Activated CD4-positive, alpha-beta T cell treated with anti-CD3 and anti-CD28 coated beads, Interleukin-2, amount 50 U/mL, for 1 hour (primary cell): ENCODE measurements at regions not wholly inside any gene's neighbourhood (a gene's known extent, or its start where the extent isn't known, plus 50 kb on each side); places are given as distances from the start of the nearest gene placed in this dataset.
"Not testable (repeated sequence)": the region's sequence is repeated elsewhere in the genome, so short reads cannot be mapped to it uniquely, and the experiment has no call there.

Experiments used
- DNase-seq: peaks from one replicate; pipeline ENCODE4 v3.0.0-alpha.2; 2020

- DNase-seq = no peak
These were observed 50.0 kb upstream of the EMX2 start for GRCh38 chr10:117492504-117492903.

GRCh38 chr10:117488004-117488403 lies 54.5 kb upstream of the EMX2 start:
- DNase-seq = no peak

DNA sequence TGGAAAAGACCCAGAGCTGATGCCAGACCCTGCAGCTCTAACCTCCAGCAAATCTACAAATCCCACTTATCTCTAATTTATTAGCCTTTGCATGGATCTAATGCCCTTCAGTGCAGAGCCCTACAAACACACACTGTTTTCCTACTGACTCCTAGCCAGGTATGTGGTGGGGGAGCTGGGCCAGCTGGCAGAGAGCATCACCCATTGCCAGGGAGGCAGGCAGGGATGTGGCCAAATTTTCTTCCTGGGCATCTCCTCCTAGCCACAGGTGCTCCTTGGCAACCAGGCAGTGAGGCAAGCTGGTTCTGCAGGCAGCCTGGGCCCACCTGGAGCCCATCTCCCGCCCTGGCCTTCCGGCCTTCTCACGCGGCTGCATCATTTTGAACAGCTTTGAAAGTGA lies 55.9 kb upstream of the EMX2 start:
- no peak for DNase-seq

DNA sequence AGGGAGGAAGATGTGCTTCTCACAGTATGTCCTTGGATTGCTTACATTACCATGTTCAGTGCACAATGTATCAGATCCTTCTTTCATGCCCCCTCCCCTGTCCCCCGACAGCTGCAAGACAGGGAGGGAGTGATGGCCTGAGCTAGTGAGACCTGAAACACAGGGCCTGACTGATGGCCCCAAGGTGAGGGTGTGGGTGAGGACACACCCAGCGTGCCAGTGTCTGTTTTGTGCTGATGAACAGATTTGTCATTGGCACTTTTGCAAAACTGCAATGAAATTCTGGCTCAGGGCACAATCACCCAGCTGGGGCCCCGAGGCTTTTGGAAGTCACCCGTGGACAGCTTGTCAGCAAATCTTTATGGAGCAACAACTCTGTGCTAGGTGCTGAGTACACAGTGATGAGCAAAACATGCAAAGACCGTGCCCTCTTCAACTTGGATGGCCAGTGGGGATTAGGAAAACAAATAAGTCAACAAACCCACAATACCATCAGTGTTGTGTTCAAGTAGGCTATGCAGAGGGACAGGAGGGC lies 59.4 kb upstream of the EMX2 start:
- DNase-seq = no peak

DNA sequence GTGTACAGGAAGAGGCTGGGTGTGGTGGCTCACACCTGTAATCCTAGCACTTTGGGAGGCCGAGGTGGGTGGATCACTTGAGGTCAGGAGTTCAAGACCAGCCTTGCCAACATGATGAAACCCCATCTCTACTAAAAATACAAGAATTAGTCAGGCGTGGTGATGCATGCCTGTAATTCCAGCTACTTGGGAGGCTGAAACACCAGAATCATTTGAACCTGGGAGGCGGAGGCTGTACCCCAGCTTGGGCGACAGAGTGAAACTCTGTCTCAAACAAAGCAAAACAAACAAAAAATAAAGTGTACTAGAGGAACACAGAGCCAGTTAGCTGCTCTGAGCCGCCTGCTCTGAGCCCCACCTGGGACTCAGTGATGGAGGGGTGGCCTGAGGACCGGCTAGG lies 61.5 kb upstream of the EMX2 start:
- not testable (repeated sequence) for DNase-seq

- no peak for DNase-seq
These were observed 62.4 kb upstream of the EMX2 start for GRCh38 chr10:117480097-117480496.

DNA sequence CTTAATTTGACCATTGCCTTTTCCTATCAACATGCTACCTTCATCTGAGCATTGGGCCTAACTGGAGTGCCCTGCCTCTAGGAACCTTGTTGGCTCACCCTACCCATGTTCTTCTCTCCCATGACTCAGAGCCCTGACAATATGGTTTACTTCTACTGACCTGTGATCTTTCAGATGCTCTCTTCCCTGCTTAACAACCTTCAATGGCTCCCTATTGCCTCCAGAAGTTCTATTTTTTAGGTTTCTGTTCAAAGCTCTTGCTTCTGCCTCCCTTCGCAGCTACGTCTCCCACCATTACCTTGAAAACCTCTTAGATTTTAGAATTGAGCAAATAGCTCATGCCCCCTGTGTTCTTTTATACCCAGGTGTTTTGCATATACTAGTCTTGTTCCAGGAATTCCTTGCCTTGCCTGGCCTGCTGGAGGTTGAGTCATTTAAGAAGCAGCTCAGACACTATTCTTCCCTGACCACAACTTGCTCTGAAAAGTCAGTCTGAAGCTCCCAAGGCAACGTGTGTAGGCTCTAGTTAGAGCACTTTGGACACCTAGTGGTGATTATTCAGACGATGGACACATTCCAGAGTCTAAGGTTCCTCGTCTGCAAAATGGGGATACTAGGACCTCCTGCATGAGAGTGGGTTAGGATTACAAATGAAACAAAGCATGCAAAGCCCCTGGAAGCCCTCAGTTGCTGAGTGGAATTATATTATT lies 64.4 kb upstream of the EMX2 start:
- no peak for DNase-seq

DNA sequence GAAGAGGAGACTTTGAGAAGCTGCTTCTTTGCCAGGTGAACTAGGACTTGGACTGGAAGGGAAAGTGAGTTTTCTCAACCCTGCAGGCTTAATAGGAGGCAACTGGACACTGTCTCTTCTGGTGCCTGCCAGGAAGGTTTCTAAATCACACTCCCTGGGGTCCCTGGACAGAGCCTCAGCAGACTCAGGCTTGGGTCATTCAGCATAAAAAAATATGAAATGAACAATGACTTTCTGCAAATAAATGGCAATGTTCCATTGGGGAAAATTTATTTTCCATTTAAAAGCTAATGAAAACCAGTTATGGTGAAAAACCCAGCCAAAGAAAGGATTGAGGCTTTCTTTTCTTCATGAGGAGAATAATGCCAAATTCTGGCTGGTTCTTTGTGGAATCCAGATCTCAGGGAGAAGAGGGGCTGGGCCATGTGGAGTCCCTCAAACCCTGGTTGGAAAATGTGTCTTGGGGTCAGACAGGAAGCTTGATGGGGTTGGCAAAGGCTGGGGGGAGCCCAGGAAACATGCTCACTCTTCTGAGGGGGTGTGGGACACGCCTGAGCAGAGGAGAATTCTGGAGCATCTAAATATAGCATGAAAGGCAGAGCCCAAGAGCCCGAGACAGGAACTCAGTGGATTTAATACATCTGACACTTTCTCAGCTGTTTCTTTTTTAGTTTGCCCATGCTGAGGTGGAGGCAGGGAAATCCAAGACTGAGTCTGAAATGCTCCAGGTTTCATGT lies 65.2 kb upstream of the EMX2 start:
- no peak for DNase-seq

DNA sequence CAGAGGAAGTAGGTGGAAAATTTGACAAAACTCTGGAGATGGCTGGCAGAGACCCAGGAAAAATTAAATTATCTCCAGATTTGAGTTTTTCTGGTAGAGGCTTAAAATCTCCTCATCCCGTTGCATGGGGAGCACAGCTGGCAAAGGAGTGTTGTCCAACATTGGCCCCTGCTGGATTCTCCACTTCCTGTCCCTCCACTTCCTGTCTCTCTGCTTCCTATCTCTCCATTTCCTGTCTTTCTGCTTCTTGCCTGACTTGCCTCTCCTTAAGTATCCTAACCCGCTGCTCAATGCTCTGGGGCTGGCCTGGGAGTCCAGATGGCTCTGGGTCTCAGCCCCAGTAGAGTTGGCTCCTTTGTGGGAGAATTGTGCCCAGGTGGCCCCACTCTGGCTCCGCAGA lies 65.8 kb upstream of the EMX2 start:
- DNase-seq = no peak

DNA sequence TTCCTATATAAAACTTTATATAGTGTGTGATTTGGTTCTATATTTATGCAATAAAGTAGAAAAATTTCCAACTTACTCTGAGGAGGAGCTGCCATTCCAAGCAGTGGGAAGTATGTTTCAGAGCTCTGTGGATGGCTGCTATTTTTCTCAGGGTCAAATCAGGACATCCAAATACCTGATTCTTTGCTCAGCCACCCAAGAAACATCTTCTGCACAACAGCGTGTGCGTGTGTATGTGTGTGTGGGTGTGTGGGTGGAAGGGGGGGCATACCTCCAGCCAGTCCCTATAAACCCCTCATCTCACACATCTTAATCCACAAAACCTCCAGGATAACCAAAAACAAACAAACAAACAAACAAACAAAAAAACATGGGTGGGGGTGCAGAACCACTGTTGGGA lies 66.3 kb upstream of the EMX2 start:
- DNase-seq = no peak

GRCh38 chr10:117472872-117473271 lies 69.7 kb upstream of the EMX2 start:
- no peak for DNase-seq

GRCh38 chr10:117471344-117471874 lies 71.1 kb upstream of the EMX2 start:
- no peak for DNase-seq

GRCh38 chr10:117470733-117471132 lies 71.8 kb upstream of the EMX2 start:
- DNase-seq = no peak

GRCh38 chr10:117468665-117469064 lies 73.9 kb upstream of the EMX2 start:
- DNase-seq = no peak

DNA sequence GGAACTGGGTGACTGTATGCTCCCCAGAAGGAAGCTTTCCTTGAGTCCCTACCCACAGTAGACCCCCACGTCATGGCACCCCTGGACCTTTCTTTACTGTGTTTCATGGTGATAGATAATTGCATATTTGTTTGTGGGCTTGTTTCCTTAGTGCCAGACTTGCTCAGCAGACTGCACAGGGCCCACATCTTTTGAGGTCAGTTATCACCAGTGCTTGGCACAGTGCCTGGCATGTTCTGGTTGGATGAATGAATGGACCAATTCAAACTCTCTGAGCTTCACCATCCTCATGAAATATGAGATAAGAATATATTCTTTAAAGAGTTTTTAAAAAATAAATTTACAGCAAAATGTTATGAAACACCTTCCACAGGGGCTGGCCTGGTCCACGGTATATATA lies 78.4 kb upstream of the EMX2 start:
- no peak for DNase-seq

DNA sequence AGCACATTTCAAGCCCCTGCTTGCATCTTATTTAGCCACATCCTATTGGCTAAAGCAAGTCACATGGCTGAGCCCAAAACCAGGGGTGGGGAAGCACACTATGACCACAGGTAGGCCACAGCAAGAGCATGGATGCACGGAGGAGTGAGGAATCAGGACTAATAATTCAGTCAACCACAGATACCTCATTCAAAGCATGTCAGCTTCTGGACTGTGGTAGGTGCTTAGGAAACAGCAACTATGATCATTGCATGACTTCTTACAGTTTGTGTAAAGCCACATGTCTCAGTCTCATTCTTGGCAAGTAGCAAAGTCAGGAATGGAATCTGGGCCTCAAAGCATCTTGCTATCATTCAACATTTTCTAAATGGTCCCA lies 79.0 kb upstream of the EMX2 start:
- DNase-seq = no peak

- no peak for DNase-seq
These were observed 79.6 kb upstream of the EMX2 start for GRCh38 chr10:117462816-117463544.

GRCh38 chr10:117462424-117462792 lies 80.1 kb upstream of the EMX2 start:
- DNase-seq = no peak

GRCh38 chr10:117461766-117462423 lies 80.7 kb upstream of the EMX2 start:
- DNase-seq = no peak

DNA sequence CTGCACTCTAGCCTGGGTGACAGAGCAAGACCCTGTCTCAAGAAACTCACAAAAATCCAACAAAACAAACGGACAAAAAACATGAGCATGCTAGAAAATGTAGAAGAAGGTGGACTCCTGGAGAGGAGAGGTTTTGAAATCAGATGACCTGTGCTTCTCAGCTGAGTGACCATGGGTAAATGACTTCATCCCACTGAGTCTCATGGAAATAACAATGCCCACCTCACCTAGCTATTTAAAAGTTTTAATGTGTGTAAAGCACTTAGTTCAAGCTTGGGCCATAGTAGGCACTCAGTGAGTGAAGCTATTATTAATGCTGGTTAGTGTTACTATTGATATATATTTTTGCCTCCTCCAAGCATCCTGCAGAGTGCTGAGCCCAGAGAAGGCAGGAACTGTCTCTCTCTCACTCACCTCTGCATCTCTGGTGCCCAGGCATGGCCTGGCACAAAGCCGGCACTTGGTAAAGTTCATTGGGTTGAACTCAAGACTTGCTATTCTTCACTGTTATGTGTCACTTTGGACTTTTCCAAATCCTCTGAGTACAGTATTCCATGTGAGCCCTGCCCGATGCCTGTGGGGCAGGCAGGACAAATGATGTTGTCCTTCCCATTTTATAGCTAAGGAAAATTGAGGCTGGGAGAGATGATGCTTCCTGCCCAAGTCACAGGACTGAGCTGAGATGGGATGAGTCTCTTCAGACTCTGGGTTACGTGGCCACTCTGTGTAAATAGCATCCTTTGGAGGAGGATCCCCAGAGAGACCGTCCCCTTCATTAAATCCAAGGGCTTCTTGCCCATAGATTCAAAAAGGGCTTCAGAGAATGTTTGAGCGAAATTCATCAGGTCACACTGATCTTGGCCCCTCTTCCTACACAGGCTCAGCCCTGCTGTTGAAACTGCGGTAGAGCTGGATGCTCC lies 81.4 kb upstream of the EMX2 start:
- DNase-seq = no peak

DNA sequence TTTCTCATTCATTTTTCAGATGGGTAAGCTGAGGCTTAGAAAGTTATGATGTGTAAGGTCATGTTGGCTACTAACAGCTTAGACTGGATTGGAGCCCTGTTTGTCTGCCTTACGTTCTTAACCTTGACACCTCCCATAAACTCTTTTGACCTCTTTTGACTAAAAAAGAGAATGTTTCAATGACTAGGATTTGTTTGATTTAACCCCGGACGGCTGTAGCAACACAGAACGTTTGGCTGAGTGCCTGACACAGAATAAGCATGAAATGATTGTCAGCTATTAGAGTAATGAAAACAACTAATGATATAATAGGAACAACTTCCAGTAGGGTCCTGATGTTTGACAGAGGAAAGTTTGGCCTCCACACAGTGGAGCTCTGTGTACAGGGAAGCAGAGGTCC lies 83.3 kb upstream of the PDZD8 start:
- DNase-seq = no peak

DNA sequence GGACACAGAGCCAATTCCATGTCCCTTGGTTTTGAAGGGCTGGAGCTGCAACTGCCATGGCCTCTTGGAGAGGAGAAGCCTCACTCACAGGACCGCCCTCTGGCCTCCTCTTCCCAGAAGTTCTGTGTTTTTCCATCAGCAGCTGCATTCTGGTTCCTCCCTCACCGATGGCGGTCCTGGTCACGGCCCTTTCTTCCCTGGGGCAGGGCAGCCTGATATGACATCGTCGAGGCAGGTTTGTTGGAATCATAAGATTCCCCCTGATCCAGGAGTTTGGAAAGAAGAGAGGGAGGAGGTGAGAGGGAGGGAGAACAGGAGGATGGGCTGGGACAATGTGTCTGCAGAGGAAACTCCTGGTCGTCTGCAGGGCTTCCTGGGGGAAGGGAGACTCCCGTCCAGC lies 82.7 kb upstream of the PDZD8 start:
- no peak for DNase-seq
